ENCODE measurements at regions not wholly inside any gene's neighbourhood (a gene's known extent, or its start where the extent isn't known, plus 50 kb on each side); places are given as distances from the start of the nearest gene placed in this dataset.

- no peak for DNase-seq (ENCODE audit: low read depth)
Observed at GRCh38 chr11:32316858-32317642, 118.3 kb downstream of the WT1 start.

GRCh38 chr11:32317643-32318042 is 117.7 kb downstream of the WT1 start:
- DNase-seq (ENCODE audit: low read depth): no peak

- DNase-seq (ENCODE audit: low read depth): no peak
Observed at GRCh38 chr11:32318071-32319055, 117.0 kb downstream of the WT1 start.

GRCh38 chr11:32323814-32324130 is 111.6 kb downstream of the WT1 start:
- no peak for DNase-seq (ENCODE audit: low read depth)

GRCh38 chr11:32325187-32325586 is 110.2 kb downstream of the WT1 start:
- DNase-seq (ENCODE audit: low read depth): no peak

- DNase-seq (ENCODE audit: low read depth): no peak
Observed at GRCh38 chr11:32325725-32326124, 109.6 kb downstream of the WT1 start.

- DNase-seq (ENCODE audit: low read depth): no peak
Observed at GRCh38 chr11:32326522-32326921, 108.8 kb downstream of the WT1 start.

- DNase-seq (ENCODE audit: low read depth): no peak
Observed at GRCh38 chr11:32328392-32328791, 106.9 kb downstream of the WT1 start.

- DNase-seq (ENCODE audit: low read depth): no peak
Observed at GRCh38 chr11:32331098-32331497, 104.2 kb downstream of the WT1 start.

GRCh38 chr11:32331792-32332191 is 103.5 kb downstream of the WT1 start:
- DNase-seq (ENCODE audit: low read depth): no peak

GRCh38 chr11:32332990-32333319 is 102.4 kb downstream of the WT1 start:
- DNase-seq (ENCODE audit: low read depth): no peak

GRCh38 chr11:32333320-32333991 is 101.9 kb downstream of the WT1 start:
- peak; percentile 21 for DNase-seq (ENCODE audit: low read depth)

- DNase-seq (ENCODE audit: low read depth): no peak
Observed at GRCh38 chr11:32334822-32335221, 100.5 kb downstream of the WT1 start.
